ENCODE measurements at regions not wholly inside any gene's neighbourhood (a gene's known extent, or its start where the extent isn't known, plus 50 kb on each side); places are given as distances from the start of the nearest gene placed in this dataset.

GRCh38 chr12:25637752-25638151 is 84.7 kb upstream of the LMNTD1 start:
- Mint-ChIP-seq H3K27ac (no peak overlapping the region), H3K36me3 (peaks cover 5% of the 10 kb centered on the region), H3K4me1 (no peaks in the 10 kb centered on the region), H3K9me3 (peaks cover 37% of the 10 kb centered on the region), H3K4me3 (no peak overlapping the region), H3K27me3 (ENCODE audit: low read depth) (no peaks in the 10 kb centered on the region)
- TF ChIP-seq CTCF (IDR thresholded peaks at IDR 0.05; ENCODE audit: unreplicated experiment): no peak
- no peak for DNase-seq (ENCODE audit: low spot score in 2 of 2, unreplicated experiment in 2 of 2)

GRCh38 chr12:25639406-25639805 is 86.3 kb upstream of the LMNTD1 start:
- Mint-ChIP-seq H3K4me3 (no peak overlapping the region), H3K4me1 (peaks cover 6% of the 10 kb centered on the region), H3K9me3 (peaks cover 28% of the 10 kb centered on the region), H3K27ac (no peak overlapping the region), H3K36me3 (peaks cover 5% of the 10 kb centered on the region), H3K27me3 (ENCODE audit: low read depth) (no peaks in the 10 kb centered on the region)
- no peak for TF ChIP-seq CTCF (IDR thresholded peaks at IDR 0.05; ENCODE audit: unreplicated experiment)
- DNase-seq (ENCODE audit: low spot score in 2 of 2, unreplicated experiment in 2 of 2): no peak

GRCh38 chr12:25644979-25645378 is 91.9 kb upstream of the LMNTD1 start:
- Mint-ChIP-seq H3K27me3 (ENCODE audit: low read depth) (no peaks in the 10 kb centered on the region), H3K4me1 (peaks cover 35% of the 10 kb centered on the region), H3K9me3 (peaks cover under 1% of the 10 kb centered on the region), H3K4me3 (no peak overlapping the region), H3K36me3 (no peaks in the 10 kb centered on the region), H3K27ac (peak overlapping the region; percentile 60)
- no peak for TF ChIP-seq CTCF (IDR thresholded peaks at IDR 0.05; ENCODE audit: unreplicated experiment)
- no peak for DNase-seq (ENCODE audit: low spot score in 2 of 2, unreplicated experiment in 2 of 2)

- Mint-ChIP-seq H3K27ac (peak overlapping the region; percentile 60), H3K4me1 (peaks cover 35% of the 10 kb centered on the region), H3K9me3 (no peaks in the 10 kb centered on the region), H3K27me3 (ENCODE audit: low read depth) (no peaks in the 10 kb centered on the region), H3K36me3 (no peaks in the 10 kb centered on the region), H3K4me3 (no peak overlapping the region)
- no peak for DNase-seq (ENCODE audit: low spot score in 2 of 2, unreplicated experiment in 2 of 2)
- TF ChIP-seq CTCF (IDR thresholded peaks at IDR 0.05; ENCODE audit: unreplicated experiment): no peak
Observed at GRCh38 chr12:25645427-25645826, 92.3 kb upstream of the LMNTD1 start.

- Mint-ChIP-seq H3K27ac (no peak overlapping the region), H3K4me3 (no peak overlapping the region), H3K4me1 (peaks cover 30% of the 10 kb centered on the region), H3K9me3 (no peaks in the 10 kb centered on the region), H3K27me3 (ENCODE audit: low read depth) (no peaks in the 10 kb centered on the region), H3K36me3 (no peaks in the 10 kb centered on the region)
- no peak for TF ChIP-seq CTCF (IDR thresholded peaks at IDR 0.05; ENCODE audit: unreplicated experiment)
- DNase-seq (ENCODE audit: low spot score in 2 of 2, unreplicated experiment in 2 of 2): no peak
Observed at GRCh38 chr12:25651931-25652330, 98.8 kb upstream of the LMNTD1 start.

- Mint-ChIP-seq H3K27ac (no peak overlapping the region), H3K4me1 (peaks cover 31% of the 10 kb centered on the region), H3K4me3 (no peak overlapping the region)
Observed at GRCh38 chr12:25652371-25652770, 99.3 kb upstream of the LMNTD1 start.

More at GRCh38 chr12:25652371-25652770, 99.3 kb upstream of the LMNTD1 start:
- Mint-ChIP-seq H3K27me3 (ENCODE audit: low read depth) (no peaks in the 10 kb centered on the region), H3K36me3 (no peaks in the 10 kb centered on the region), H3K9me3 (no peaks in the 10 kb centered on the region)
- no peak for TF ChIP-seq CTCF (IDR thresholded peaks at IDR 0.05; ENCODE audit: unreplicated experiment)
- DNase-seq (ENCODE audit: low spot score in 2 of 2, unreplicated experiment in 2 of 2): no peak
